HG03378 (cell line): ENCODE measurements at regions not wholly inside any gene's neighbourhood (a gene's known extent, or its start where the extent isn't known, plus 50 kb on each side); places are given as distances from the start of the nearest gene placed in this dataset.

ENCODE experiments used
- ATAC-seq: cut with Tn5 transposase; IDR thresholded peaks from one replicate; pipeline ENCODE4 v1.9.1; 2021; ENCODE audit warnings: mild to moderate bottlenecking, moderate library complexity; ENCODE audit not compliant: unreplicated experiment

- ATAC-seq = no peak
These were observed 788.0 kb downstream of the BRD1 start for GRCh38 chr22:49039625-49040024.

DNA sequence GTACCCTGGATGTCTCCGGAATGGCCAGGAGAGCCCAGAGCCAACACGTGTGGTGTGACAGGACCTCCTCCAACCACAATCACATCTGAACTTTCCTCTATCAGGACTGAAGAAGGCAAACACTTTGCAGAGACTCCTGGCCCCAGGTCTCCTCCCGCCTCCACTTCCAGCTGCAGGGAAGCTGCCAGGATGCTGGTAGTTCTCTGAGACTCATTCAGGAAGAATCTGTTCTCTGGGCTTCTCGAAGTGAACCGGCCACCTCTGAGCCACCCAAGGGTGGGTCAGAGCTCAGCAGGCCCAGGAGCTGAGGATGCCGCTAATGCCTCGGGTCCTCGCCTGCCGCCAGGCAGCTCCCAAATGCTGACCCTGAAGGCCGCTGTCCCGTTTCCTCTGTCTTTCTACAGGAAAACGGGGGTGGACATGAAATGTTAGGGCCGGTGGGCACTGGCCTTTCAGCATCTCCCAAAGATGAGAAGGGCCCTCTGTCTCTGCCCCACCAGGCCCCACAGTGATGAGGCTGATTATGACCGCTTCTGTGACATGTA lies 789.9 kb downstream of the BRD1 start:
- no peak for ATAC-seq

DNA sequence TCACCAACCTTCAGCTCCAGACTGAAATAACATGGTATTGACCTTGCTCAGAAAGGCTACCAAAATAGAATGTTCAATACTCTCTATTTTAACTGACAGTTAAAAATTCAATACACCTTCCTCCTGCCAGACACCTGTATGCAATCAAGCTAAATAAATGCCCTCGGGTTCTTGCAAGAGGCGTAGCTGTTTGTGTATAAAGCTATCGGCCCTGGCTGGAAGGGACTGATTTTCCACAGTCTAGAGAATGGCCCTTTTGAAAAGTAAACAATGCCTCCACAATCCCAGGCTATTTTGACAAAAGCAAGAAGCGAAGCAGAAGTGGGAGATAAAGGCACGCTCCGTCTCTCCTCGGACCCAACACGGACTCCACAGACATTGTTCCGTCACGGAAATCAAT lies 791.2 kb downstream of the BRD1 start:
- no peak for ATAC-seq

- ATAC-seq = no peak
These were observed 791.7 kb downstream of the BRD1 start for GRCh38 chr22:49035818-49036457.

- no peak for ATAC-seq
These were observed 792.5 kb downstream of the BRD1 start for GRCh38 chr22:49034836-49035817.

GRCh38 chr22:49033616-49034015 lies 794.1 kb downstream of the BRD1 start:
- ATAC-seq = no peak

DNA sequence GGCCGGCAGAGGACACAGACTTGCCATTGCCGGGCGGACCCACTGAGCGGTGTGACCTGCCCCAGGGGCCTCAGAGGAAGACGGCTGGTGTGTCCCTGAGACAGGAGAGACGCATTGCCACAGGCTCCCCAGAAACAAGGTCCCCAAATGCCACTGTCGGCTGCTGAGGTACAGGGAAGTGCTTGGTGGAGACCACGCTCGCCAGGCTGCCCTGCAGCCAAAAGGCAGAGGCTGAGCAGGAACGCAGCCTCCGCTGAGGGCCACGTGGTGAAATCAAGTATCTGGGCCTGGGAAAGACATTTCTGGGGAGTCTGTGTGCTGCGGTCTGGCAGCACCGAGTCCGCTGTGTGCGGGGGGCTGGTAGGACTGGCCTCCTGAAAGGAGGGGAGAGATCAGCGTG lies 794.9 kb downstream of the BRD1 start:
- no peak for ATAC-seq

DNA sequence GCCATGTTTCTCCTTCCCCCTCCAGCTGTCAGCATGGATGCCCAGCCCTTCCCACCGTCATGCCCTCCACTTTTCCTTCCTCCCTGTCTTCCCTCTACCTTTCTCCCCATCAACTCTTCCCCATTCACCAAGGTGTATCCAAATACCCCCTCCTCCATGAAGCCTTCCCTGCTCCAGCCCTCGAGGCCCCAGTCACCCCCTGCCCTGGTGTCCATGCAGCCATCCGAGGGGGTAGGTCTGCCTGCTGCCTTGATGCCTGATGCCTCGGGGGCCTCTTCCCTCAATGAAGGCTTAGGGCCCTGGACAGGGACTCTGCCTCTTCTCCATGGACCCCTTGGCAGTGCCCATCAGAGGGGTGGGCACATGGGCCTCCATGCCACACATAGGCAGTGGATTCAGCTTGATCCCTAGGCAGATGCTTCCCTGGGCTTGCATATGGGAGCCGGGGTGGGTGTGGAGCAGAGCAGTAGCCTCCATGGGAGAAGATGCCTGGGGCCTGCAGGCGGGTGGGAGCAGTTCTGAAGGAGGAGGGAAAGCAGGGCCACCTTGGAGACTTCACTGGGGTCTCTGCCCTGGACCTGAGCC lies 795.8 kb downstream of the BRD1 start:
- no peak for ATAC-seq

- no peak for ATAC-seq
These were observed 799.6 kb downstream of the BRD1 start for GRCh38 chr22:49028111-49028510.

DNA sequence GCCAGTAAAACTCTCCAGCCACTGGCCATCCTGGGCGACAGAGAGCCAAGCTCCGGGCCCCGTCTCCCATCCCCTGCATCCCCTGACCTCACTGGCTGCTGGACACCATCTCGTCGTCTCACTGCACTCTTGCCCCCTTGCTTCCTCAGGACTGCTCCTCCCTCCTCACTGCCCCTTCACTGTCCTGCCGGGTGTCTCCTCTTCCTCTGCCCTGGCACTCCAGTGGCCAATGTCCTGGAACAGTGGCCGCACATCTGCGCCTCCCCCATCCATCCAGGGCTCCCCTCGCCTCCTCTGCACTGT lies 800.4 kb downstream of the BRD1 start:
- ATAC-seq = no peak

DNA sequence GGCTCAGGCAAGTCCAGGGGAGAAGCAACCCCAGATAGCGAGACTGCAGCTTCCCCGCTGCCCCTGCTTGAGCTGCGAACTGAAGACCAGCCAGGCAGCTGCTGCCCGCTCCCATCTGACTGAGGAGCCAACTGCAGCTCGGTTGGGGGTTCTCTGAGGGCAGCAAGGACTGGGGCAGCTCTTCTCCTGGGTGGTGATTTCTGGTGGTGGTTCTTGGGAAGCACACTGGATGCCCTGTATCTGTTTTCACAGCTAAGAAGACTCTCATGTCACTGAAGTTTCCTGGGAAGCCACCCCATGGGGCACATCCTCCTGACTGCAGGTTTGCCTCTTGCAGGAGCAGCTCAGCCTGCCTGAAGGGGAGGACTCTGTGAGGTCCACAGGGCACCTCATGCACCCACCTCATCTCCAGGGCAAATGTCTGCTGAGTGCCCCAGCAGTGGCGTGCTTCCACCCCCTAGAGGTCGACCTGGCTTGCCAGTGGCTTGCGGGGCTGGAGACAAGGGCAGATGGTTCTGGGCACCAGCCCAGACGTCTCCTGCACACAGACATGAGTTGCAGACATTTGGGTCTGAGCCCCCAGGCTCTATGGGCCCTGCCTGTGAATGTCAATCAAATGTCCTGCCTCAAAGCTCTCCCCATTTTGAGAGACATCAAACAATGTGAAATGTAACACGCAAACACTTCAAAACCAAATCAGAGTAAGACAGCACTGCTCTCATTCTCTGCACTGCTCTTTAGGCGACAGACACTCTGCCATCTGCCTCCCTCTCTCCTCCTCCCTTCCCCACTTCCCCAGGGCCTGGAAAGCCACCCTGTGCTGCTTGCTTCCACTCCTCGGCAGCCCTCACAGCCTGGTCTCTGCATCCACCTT lies 800.9 kb downstream of the BRD1 start:
- no peak for ATAC-seq

DNA sequence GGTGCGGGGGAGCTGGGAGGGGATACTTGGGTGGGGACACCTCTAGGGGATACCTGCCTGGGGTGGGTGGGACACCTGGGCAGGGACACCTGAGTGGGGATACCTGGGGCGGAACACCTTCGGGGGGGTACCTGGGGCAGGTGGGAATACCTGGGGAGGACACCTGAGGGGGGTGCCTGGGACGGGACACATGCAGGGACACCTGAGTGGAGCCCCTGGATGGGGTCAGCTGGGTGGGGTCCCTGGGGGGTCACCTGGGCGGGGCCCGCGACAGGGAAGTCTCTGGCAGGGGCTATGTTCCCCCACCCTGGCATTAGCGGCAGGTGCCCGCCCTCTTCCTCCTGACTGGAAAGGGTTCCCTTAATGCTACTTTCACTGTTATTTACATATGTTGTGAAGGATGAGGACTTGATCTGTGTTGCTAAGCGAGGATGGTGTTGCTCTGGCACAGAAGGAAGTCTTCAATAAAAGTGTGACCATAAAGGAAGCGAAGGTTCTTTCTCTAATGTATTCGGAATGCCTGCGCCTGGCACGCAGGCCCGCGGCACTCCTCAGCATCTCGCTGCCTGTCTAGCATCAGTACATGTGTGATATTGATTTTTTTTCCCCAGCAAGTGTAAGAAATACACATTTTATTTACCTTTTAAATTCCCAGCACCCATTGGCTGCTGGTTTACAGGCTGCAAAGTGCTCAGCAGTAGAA lies 801.7 kb downstream of the BRD1 start:
- no peak for ATAC-seq

DNA sequence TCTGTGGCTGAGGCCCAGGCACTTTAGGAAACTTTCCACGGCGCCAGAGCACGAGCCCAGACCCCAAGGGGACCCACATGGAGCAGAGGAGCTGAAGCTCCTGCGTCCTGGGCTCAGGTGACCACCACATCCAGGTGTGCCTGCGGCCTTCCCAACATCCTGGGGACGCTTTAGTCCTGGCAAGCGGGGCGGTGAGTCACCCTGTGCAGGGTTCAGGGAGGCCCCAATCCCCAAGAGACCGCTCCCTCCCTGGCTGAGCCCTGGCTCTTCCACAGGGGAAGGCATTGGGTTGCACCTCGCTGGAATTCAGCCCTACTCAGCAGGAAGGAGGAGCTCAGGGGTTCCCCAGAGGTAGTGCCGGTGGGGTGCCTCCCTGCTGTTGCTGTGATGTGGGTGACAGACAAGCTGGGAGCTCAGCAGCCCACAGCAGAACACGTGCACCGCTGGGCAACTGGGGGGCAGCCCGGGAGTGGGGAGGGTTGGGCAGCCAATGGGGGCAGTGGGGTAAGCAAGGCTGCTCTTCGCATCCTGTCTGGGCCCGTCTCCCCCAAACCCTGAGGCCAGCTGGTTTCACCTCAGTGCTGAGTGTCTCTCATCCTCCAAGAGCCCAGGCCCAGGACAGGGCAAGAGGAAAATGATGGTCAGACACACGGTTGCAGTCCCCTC lies 802.8 kb downstream of the BRD1 start:
- ATAC-seq = no peak

DNA sequence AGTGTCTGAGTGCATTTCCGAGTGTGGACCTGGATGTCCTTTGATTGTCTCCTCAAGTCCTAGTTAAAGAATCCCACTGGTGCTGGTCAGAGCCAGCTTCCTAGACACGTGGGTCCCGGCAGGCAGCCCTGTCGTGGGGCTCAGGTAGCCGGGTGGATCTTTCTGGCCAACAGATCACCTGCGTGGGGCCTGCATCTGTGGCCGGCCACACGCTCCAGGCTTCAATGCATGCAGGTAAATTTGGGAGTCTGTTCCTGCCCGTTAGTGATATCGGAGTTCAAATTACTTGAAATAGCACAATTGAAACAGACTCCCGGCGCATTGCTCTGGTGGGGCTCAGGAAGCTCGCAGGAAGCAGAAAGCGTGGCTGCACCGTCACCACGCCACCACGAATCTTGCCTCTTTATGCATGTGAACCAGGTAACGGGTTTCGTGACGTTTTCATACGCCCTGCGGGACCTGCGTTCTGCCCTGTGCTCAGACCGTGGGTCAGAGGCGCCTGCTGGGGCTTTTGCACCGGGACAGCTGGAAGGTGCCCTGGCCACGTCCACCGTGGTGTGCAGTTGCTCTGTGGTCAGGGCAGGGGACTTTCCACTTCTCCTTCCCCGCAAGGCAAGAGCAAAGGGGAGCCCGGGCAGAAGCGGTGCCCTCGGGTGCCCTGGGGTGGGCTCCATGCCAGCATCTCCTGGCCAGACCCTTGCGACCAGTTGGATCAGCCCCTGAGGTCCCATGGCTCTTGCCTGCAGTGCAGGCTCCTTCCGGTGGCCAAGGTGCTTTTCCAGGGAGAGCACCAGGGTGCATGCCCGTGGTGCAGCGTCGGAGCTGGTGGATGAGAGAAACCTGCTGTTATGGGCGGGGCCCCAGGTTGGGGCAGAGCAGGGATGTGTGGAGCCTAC lies 803.5 kb downstream of the BRD1 start:
- ATAC-seq = no peak

DNA sequence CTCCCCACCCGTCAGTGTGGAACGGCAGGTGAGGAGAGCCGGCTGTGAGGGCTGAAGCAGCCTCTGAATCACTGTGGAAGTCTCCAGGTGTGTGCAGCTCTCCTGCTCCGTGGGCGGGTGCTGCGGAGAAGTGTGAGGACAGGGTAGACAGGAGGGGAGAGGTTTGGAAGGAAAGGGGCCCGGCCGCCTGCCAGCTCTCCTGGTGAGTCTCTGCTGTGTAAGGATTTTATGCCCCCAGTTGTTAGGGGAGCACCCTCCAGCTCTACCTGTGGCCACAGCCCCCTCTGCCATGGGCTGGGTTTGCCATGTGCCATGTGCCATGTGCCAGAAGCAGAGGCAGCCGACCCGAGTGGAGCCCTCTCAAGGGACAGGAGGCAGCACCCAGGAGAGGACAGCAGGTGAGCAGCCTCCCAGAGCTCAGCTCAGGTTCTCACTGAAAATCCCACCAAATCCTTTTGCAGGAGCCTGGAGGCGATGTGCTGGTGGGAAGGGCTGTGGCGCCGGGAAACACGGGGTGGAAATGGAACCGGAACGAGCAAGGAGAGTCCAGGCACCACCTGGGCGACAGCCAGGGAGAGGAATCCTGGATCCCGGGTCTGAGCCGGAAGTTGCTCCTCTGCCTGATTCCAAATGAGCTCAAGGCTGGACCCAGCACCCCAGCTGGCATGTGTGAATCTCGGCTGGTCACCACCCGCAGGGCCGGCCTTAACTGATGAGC lies 804.4 kb downstream of the BRD1 start:
- no peak for ATAC-seq

- ATAC-seq = no peak
These were observed 804.9 kb downstream of the BRD1 start for GRCh38 chr22:49022816-49023160.

- no peak for ATAC-seq
These were observed 805.5 kb downstream of the BRD1 start for GRCh38 chr22:49021926-49022815.
